HG03066 (cell line): ENCODE measurements at regions not wholly inside any gene's neighbourhood (a gene's known extent, or its start where the extent isn't known, plus 50 kb on each side); places are given as distances from the start of the nearest gene placed in this dataset.
"Not testable (repeated sequence)": the region's sequence is repeated elsewhere in the genome, so short reads cannot be mapped to it uniquely, and the experiment has no call there.

Source experiments
- ATAC-seq: cut with Tn5 transposase; IDR thresholded peaks from one replicate; pipeline ENCODE4 v1.9.1; 2021; ENCODE audit warnings: low read depth; ENCODE audit not compliant: unreplicated experiment

DNA sequence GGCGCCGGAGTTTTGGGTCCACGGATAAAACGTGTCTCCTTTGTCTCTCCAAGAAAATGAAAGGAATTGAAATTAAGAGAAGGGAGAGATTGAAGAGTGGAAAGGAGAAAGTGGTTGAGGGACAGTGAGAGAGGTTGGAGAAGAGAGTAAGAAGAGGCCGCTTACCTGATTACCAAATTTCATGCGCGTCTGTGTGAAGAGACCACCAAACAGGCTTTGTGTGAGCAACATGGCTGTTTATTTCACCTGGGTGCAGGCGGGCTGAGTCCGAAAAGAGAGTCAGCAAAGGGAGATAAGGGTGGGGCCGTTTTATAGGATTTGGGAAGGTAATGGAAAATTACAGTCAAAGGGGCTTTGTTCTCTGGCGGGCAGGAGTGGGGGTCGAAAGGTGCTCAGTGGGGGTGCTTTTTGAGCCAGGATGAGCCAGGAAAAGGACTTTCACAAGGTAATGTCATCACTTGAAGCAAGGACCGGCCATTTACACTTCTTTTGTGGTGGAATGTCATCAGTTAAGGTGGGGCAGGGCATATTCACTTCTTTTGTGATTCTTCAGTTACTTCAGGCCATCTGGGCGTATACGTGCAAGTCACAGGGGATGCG is 113.0 kb upstream of the CDH11 start:
- not testable (repeated sequence) for ATAC-seq

DNA sequence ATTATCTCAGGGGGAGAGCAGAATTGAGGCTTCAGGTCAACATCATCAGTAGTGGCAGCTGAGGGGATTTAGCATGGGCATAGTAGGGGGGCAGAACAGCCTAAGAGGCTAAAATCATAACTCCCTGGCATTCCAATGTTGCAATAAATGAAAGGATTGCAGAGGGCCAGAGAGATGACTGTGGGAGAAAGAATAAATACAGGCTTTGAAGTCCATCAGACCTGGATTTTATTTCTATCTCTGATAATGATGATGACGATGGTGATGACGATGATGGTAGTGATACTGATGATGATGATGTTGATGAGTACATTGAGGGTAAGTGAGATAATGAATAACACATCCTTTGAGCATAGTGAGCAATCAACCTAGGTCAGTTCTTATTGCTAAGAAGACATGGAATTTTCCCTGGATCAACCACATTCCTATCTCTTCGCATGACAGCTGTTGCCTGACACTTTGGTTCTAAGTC is 107.4 kb upstream of the CDH11 start:
- no peak for ATAC-seq

DNA sequence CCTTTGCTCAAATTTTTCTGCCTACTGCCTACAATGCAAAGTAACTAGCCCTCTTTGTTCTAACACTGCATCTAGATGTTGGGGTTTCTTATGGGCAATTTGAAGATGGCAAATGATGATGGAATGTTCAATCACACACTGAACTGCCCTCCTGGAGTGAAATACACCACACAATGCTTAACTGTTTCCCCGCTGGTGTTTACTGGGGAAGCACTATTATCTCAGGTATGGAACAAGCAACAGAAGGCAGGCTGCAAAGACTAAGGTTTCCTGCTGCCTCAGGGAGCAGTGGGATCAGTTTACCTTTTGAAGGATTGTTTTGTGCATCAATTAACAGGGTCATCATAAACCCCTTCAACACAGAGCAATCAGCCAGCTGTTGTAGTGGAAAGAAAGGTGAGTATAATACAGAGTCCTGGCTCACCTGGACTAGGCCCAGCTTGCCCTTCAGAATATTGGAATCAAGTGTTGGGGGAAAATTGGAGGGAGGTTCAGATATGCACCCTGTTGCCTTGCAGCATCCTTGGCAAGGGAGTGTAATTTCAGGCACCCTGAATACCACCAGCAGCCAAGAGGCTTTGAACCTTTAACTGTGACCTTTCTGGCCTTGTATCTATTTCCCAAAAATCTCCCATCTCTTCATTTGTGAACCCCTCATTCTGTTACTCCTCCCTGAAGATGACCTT is 105.4 kb upstream of the CDH11 start:
- ATAC-seq, result no peak

DNA sequence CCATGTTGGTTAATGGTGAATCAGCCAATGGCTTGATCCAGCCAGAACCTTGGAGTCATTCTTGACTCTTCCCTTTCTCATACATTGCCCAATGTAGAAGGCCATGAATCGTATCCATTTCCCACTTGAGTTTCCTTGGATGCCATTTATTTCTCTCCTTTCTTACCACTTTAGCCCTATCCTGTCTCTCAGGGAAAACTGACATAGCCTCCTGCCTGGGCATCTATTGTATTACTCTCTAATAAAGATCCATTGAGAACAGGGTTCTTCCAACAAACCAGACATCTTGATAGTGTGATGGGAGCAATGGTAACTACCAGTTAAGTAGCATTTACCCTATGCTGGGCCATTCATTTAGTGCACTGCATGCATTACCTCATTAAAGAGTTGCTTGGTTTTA is 104.2 kb upstream of the CDH11 start:
- ATAC-seq, result no peak

DNA sequence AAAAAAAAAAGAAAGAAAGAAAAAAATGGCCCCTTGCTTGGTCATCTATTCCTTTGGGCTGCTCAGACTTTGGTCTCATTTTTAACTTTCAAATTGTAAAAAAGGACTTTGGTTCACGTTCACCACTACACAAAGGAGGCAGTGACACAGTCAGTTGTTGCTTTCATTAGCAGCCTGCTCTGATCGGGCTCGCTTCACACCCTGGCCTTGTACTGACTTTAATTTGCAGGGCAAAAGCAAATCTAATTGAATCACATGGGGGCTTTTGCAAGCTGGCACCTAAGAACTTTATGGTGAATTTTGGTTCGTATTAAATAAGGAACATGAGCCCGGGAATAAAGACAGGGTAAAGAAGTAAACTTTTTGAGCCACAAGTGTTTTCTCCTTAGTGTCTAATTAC is 103.6 kb upstream of the CDH11 start:
- ATAC-seq, result no peak

DNA sequence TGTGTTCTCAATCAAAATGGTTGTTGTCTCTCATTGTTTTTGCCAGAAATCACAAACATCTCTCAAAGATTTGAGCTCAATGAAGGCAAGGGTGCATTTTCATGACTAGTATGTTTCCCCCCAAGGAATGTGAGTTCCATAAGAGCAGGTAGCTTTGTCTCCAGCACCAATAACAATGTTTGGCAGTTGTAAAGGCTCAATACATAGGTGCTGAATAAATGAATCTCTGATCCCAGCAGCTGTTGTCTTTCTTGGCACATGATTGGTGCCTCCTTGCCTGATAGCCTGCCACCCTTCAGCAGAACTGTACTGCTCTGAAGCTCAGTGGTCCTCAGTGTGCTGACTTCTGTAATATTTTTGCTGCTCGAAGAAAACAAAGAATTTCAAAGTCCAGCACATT is 103.1 kb upstream of the CDH11 start:
- no peak for ATAC-seq

DNA sequence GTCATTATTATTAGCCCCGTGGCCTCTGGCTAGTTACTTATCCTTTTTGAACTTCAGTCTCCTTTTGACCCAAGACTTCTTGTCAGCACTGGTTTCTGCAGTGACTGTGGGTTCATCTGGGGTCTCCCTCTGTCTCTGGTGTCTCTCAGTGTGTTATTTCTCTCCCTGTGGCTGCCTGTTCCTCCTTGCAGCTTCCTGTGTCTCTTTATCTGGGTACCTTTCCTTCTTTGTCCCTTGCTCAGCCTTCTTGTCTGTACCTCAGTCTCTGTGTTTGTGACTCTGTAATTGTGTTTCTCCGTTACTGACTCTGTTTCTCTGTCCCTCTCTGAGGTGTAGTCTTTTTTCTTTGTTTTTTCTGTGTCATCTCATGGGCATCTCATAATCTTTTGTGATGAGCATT is 102.6 kb upstream of the CDH11 start:
- ATAC-seq, result no peak

DNA sequence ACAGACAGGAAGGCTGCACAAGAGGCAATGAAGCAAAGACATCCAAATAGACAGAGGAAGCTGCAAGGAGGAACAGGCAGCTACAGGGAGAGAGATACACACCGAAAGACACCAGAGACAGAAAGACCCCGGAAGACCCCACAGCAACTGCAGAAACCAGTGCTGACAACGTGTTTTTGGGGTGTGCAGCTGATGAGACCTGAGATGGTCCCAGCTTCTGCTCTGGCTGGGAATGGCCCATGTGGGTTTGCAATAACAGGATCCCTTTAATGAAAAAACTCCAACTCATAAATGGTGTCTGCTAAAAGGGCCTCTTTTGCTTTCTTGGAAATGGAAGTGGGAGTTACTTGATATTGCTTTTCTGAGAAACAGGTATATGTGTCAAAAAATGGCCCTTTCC is 101.5 kb upstream of the CDH11 start:
- ATAC-seq, result no peak

DNA sequence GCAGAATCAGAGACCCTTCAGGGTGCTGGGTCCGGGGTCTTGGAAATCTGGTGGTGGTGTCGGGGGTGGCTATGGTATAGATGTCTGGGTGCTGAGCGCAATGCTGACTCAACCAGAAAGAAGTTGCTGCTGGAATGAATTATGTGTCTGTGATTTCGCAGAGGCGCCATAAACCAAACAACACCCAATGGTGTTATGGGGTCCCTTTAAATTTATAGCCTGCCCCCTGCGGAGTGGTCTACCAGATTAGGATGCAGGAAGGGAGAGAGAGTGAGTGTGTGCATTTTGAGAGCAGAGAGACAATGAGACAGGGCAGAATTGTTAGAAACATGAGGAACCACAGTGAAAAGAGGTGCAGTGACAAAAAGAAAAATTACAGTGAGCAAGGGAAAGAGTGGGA is 100.7 kb upstream of the CDH11 start:
- ATAC-seq, result no peak

DNA sequence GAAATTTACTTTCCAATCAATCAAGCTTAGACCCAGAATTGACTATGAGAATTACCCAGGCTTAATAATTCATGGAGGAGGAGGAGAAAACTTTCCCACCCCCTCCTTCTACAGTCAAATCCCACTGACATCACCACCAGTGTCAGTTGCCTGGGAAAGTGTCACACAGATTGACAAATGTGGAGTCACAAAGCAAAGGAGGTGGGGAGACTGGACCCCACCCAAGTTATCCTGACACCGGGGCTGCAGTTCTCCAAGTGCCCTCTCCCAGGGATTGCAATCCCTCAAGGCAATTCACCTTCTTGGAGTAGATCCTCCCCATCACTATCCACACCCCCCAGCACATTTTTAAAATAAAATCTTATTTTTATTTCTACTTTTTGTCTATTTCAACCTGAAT is 100.2 kb upstream of the CDH11 start:
- no peak for ATAC-seq

DNA sequence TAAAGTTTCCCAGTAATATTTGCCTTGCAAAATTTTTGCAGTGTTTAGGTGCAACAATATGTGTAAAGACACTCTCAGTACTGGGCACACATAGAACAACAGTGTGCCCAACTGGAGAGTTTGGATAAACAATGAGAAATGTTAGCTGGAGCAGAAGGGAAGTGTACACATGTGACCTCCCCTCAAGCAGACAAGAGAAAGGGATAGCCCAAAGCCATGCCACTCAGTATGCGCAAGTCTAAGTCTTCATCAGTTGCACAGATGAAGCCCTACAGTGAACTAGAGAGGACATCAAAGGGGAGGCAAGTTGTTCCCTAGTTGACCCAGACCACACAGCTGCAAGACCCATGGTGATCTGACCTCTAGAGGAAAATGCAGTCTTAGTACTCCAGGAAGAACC is 97.9 kb upstream of the CDH11 start:
- ATAC-seq, result no peak

DNA sequence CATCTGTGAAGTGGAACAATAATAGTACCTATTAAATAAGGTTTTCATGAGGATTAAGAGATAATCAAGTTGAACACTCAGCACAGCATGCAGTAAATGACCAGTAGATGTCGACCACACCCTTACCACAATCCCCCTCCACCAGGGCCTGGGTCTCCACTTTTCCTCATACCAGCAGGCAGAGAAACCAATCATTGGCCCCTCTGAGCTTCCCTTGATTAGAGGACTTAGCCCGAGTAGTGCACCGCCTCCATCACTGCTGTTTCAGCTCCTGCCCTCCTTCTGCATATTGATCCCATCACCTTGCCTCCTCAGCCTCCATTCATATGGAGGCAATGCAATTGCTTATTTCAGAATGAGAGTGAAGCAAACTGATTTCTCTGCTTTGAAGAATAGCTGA is 96.5 kb upstream of the CDH11 start:
- no peak for ATAC-seq

DNA sequence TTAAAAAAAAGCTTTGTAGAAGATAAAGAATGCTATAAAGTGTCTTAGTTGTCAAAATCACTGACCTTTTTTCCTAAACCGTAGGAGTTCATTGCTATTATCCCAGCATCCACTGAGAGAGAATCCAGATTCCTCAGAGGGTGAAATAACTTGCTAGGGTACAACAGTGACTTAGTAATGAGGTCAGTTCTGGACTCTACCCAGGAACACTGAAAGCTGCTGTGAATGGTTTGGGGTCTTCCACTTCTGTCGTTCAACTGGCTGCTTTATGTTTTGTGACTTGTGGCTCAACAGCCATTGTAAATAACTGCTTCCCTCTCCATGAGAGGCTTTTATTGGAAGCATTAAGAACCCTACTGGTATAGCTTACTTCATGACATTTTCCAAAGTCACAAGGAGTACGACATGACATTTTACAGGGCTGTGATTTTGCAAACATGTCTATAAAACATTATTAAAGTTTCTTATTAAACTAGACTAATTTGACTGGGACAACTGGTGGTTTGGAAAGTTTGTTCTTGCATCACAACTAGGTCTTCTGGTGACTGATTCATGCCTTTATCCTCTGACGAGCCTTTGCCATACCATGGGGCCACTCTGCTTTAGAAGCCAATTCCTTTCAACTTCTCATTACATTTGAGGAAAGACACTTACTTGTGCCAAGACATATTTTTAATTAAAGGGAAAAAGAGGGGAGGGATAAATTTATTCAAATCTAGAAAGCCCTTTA is 92.2 kb upstream of the CDH11 start:
- no peak for ATAC-seq

DNA sequence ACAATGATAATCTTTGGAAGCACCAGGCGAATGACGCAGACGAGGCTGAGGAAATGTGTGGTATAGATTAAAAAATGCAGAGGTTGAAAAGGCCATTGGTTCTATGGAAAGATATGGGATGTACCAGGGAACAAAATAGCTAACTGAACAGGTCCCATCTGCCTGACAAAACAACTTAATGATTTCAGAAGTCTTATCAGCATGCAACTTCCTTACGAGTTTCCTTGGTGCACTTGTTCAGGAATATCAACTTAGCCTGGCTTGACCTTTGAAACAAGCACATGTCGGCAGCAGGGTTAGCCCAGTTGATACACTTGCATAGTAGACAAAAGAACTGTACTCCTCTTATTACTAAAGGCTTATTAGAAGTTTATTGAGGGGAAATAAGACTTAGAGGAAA is 90.9 kb upstream of the CDH11 start:
- ATAC-seq, result no peak

DNA sequence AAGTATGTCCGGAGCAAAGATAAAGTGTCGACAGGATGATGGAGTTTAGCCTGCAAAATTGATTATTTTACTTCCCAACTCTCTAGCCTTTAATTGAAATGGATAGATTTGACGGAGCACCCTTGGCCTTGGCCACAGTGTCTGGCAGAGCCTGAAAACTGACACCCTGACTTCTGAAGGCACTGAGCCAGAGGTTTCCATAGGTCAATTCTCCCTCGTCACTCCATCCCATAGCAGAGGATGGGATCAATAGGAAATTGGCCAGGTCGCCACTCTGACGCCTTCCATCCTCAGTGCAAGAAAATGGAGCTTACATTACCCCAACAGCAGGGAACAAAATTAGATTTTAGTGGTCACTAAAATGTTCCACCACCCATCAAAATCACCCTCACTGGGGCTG is 90.4 kb upstream of the CDH11 start:
- no peak for ATAC-seq

DNA sequence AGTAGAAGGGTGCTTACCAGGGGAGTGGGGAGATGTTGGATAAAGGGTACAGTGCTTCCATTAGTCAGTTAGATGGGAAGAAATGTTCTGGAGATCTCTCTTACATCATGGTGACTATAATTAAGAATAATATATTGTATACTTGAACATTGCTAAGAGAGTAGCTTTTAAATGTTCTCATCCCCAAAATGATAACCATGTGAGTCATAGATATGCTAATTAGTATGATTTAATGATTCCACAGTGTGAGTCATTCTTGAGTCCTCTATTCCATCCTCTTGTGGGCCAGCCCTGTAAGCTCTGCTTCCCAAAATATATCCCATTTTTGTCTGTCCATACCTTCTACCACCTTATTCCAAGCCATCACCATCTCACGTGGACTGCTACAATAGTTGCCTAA is 80.6 kb upstream of the CDH11 start:
- ATAC-seq, result no peak

DNA sequence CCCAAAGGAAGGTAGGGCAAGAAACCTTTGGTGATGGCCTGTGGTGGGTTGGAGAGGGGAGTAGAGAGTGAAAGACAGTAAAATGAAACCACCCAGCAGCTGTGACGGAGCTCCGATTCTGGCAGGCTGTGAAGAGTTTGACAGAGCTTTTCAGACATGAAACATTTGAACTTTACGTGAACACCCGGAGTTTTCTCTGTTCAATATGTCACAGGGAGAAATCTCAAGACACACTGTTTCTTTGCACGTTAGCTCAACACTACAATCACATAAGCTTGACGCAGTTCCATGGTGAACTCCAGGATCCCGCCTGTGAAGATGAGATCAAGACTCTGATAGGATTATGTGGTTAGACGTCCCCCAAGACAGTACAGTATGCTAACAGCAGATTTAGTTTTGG is 79.6 kb upstream of the CDH11 start:
- no peak for ATAC-seq

DNA sequence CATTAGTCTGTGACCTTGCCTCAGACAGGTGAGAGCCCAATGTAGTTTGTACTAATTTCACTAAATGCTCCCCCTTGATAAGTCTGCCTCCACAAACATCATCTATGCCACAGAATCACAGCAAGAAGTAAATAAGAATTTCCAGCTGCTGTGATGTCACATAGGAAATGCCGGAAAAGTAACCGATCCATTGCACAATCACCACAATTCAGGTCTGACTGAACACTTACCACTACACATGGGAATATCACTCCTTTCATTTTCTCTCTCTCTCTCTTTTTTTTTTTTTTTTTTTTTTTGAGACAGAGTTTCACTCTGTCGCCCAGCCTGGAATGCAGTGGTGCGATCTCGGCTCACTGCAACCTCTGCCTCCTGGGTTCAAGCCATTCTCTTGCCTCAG is 79.0 kb upstream of the CDH11 start:
- ATAC-seq, result no peak

DNA sequence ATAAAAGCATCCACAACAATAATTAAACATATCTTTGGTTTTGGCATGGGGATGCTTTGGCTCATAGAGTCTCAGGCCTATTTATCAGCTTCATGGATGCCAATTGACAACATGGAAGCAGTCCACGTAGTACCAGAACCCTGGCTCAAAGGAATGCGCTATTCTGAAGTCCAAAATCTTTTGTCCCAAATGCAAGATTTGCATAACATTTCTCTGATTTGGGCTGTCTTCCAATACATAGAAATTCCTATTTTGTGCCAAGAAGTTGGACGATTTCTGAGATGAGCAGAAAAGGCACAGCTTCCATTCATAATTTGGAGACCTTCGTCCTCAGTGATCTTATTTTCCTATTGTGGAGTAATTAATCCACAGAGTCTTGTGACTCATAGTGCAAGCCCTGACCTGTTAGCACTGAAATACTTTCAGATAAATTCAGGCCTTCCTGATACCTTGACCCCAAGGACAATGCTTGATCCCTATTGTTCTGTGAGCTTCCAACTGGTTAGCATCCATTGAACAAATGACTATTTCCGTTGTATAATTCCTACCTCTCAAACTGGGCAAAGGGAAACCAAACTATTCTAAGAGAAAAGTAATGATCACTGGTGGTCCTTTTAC is 78.4 kb upstream of the CDH11 start:
- ATAC-seq, result no peak

DNA sequence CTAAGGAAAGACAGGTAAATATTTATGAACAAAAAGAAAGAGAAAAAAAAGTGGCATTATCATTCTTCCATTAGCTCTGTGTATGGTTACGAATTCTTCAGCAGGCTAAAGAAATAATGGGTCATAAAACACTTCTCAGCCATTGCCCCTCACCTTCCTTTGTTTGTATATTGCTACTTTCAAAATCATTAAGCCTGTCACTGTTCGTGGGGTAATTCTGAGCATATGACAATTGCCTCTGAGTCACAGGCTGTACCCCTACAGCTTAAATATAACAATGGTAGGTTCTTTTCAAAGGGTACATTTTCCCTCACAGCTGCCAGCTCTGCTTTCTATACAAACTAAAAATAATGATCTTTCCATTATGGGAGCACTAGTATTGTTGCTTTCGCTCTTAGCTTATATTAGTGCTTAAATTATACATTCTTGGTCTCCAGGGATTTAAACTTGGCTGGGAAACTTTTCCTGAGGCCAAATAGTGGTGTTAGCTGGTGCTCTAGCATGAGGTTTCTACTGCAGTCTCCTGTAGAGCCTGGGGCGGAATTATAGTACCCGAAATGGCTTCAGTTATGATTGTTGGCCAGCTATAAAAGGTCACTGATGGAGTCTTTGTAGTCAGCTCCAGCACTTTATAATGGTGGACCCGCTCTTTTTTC is 74.7 kb upstream of the CDH11 start:
- ATAC-seq, result no peak

DNA sequence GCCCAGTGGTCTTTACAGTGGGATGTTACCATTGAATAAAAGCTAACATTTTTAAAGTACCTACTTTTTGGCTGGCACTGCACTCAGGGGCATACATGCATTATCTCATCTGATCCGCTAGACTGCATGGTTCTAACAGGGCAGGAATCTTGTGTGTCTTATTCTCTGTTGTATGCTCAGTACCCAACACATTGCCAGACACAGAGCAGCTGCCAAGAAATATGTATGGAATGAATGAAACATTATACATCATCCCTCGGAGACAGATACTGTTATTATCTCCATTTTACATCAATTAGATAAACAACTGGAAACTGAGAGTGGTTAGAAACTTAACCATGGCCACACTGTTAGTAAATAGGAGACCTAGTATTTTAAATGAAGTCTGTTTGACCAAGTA is 74.1 kb upstream of the CDH11 start:
- ATAC-seq, result no peak
